ENCODE measurements at regions not wholly inside any gene's neighbourhood (a gene's known extent, or its start where the extent isn't known, plus 50 kb on each side); places are given as distances from the start of the nearest gene placed in this dataset.

DNA sequence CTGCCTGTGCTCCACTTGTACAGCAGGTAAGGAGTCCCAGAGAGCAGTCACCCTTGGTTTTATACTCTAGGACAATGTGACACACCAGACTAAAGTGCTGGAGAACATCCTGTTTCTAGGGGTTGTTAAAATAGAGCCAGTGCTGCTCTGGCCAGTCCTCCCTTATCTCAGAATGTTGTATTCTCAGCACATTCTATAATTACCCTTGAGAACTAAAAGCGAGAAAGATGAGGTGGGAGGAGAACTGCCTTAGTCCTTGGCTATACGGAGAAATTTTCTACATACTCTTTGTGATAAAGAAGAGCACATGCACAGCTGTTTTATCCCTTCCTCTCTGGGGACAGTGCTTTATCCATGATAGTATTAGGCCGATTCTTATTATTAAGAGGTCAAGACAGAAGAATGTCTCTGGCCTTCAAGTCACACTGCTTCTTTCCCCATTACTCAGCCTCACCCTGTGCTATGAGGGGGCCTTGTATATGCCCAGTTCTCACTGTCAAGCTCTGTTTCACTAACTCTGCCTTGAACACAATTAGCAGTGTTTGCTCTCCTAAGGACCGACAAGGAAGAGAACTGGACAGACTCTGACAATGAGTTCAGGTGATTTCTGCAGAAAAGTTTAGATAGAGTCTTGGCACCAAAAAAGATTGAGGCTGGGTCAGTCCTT lies 385.8 kb downstream of the TRIB2 start:
- Histone ChIP-seq H3K23ac (ENCODE audit: insufficient read length) (no peak overlapping the region), H3K4ac (replicated peaks; ENCODE audit: insufficient read length, low read depth, low read length) (no peak overlapping the region), H3K9me3 (ENCODE audit: insufficient read depth in 2 of 2, low read depth in 1 of 2, low read length in 1 of 2) (peaks cover 14 to 15% of the 10 kb centered on the region in 2 experiments; a peak in 3 of 4 replicates), H2BK12ac (ENCODE audit: low read depth, low read length) (no peak overlapping the region), H3K4me3 (ENCODE audit: extremely low read depth in 1 of 4, insufficient read depth in 2 of 4, low read depth in 3 of 4, low read length in 4 of 4) (no peak overlapping the region), H3K79me1 (ENCODE audit: low read depth, low read length) (no peaks in the 10 kb centered on the region), H2AK5ac (ENCODE audit: low read depth, low read length) (no peak overlapping the region), H3K18ac (ENCODE audit: extremely low read depth, low read length) (no peak overlapping the region), H2BK15ac (ENCODE audit: low read length) (no peak overlapping the region), H3K56ac (replicated peaks; ENCODE audit: insufficient read length, low read depth, low read length) (no peak overlapping the region), H3K23me2 (ENCODE audit: low read depth, low read length) (no peaks in the 10 kb centered on the region), H3K14ac (ENCODE audit: insufficient read length) (no peak overlapping the region), H3K9ac (replicated peaks in 1 of 4; ENCODE audit: extremely low read depth in 1 of 4, low read depth in 3 of 4, low read length in 3 of 4) (no peak overlapping the region), H4K20me1 (replicated peaks in 1 of 2; ENCODE audit: control insufficient read depth in 1 of 2, insufficient read depth in 2 of 2, low read length in 2 of 2) (no peaks in the 10 kb centered on the region), H4K91ac (replicated peaks; ENCODE audit: insufficient read length, low read length) (no peak overlapping the region), H4K8ac (ENCODE audit: extremely low read depth, insufficient read depth, low read length) (no peak overlapping the region), H2BK120ac (replicated peaks; ENCODE audit: low read depth, low read length) (no peak overlapping the region), H3K79me2 (ENCODE audit: control insufficient read depth in 1 of 2, insufficient read depth in 2 of 2, low read length in 2 of 2) (no peaks in the 10 kb centered on the region), H2BK20ac (ENCODE audit: low read length) (no peak overlapping the region), H3K36me3 (ENCODE audit: control insufficient read depth in 2 of 4, insufficient read depth in 4 of 4, low read length in 3 of 4) (no peaks in the 10 kb centered on the region), H2BK5ac (ENCODE audit: low read depth, low read length) (no peak overlapping the region), H4K5ac (ENCODE audit: insufficient read length, low read depth, low read length) (no peak overlapping the region), H3K27me3 (replicated peaks in 1 of 4; ENCODE audit: control insufficient read depth in 3 of 4, extremely low read depth in 1 of 4, insufficient read depth in 3 of 4, low read length in 3 of 4) (no peaks in the 10 kb centered on the region), H3K27ac (ENCODE audit: low read depth, low read length) (no peak overlapping the region), H2AFZ (ENCODE audit: low read length) (no peak overlapping the region), H3K4me2 (ENCODE audit: insufficient read depth in 1 of 2, low read depth in 2 of 2, low read length in 2 of 2) (no peak overlapping the region), H3K4me1 (replicated peaks in 1 of 4; ENCODE audit: control insufficient read depth in 3 of 4, insufficient read depth in 4 of 4, low read length in 3 of 4) (no peaks in the 10 kb centered on the region)
- ChIA-PET POLR2A (ENCODE audit: partially characterized antibody) (no interaction called here), CTCF (ENCODE audit: partially characterized antibody) (interaction anchor here (1.1 kb wide), 1 partner anchor 10 kb away, joined by 3 read pairs; no protein-coding TSS in a partner anchor)
- FAIRE-seq = no peak
- WGBS, 2 experiments (ENCODE audit: extremely low coverage in 1 of 2, insufficient coverage in 1 of 2, insufficient read length in 1 of 2, insufficient replicate concordance in 2 of 2, low coverage in 1 of 2, low lambda C conversion rate in 2 of 2, missing lambda C conversion rate in 1 of 2) = 86% methylated on average over 4 of the region's 4 CpGs; no CpG with 5 or more reads in 1 of the 2 experiments
- no peak for DNase-seq (ENCODE audit: low read depth in 1 of 2, low spot score in 2 of 2)
- TF ChIP-seq MAFK (IDR thresholded peaks at IDR 0.05; ENCODE audit: low read depth, low read length) = no peak
- no peak for TF ChIP-seq POLR2A (IDR thresholded peaks at IDR 0.05; ENCODE audit: control extremely low read depth in 1 of 2, low read depth in 2 of 2, low read length in 2 of 2)
- TF ChIP-seq JUND (IDR thresholded peaks at IDR 0.05; ENCODE audit: low read length) = no peak
- TF ChIP-seq KDM4A (IDR thresholded peaks at IDR 0.05; ENCODE audit: low read depth, low read length, severe bottlenecking) = no peak
- TF ChIP-seq, protein P1, sequence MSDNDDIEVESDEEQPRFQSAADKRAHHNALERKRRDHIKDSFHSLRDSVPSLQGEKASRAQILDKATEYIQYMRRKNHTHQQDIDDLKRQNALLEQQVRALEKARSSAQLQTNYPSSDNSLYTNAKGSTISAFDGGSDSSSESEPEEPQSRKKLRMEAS (IDR thresholded peaks at IDR 0.05) = no peak
- no peak for TF ChIP-seq SP1 (IDR thresholded peaks at IDR 0.05; ENCODE audit: low read depth, low read length)
- TF ChIP-seq BACH1 (IDR thresholded peaks at IDR 0.05; ENCODE audit: low read length) = no peak
- TF ChIP-seq RAD21 (IDR thresholded peaks at IDR 0.05 in 1 of 2, conservative IDR thresholded peaks at IDR 0.05 in 1 of 2; ENCODE audit: low read depth in 2 of 2, low read length in 2 of 2) = no peak
- TF ChIP-seq RFX5 (IDR thresholded peaks at IDR 0.05; ENCODE audit: borderline replicate concordance, low read depth, low read length) = no peak
- TF ChIP-seq SIN3A (conservative IDR thresholded peaks at IDR 0.05 in 1 of 2, IDR thresholded peaks at IDR 0.05 in 1 of 2; ENCODE audit: low read depth in 1 of 2, low read length in 2 of 2) = no peak
- TF ChIP-seq SP2 (IDR thresholded peaks at IDR 0.05; ENCODE audit: low read length) = no peak
- TF ChIP-seq, protein P2, sequence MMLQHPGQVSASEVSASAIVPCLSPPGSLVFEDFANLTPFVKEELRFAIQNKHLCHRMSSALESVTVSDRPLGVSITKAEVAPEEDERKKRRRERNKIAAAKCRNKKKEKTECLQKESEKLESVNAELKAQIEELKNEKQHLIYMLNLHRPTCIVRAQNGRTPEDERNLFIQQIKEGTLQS (IDR thresholded peaks at IDR 0.05; ENCODE audit: insufficient read depth, low read depth, low read length) = no peak

Data from H1 (cell line).